ENCODE measurements at regions not wholly inside any gene's neighbourhood (a gene's known extent, or its start where the extent isn't known, plus 50 kb on each side); places are given as distances from the start of the nearest gene placed in this dataset.

DNA sequence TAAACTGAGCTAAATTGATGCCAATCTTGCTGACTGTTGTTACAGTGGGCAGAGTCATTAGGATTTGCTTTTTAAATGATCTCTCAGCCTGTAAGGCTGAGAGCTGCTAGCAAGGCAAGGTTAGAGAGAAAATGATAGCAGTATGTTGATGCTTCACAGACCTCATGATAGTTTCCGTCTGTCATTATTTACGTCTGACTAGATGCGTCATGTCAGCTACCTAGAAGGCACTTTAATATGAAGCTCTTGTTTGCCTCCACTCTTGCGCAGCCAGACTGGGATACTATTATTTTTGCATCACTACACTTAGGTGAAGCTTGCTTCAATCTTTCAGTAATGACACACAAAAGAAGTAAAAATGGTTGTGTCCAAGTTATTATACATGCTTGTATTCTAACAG is 313.8 kb downstream of the LNPK start:
- no peaks in the 10 kb centered on the region for H3K23me2 ChIP-seq (ENCODE audit: low read depth, low read length)
- TF ChIP-seq JUND (IDR thresholded peaks at IDR 0.05; ENCODE audit: low read length) (no peak), HDAC2 (IDR thresholded peaks at IDR 0.05; ENCODE audit: borderline replicate concordance in 1 of 2, low read depth in 2 of 2, low read length in 2 of 2) (no peak), KDM5A (IDR thresholded peaks at IDR 0.05; ENCODE audit: low read length) (no peak), SP2 (IDR thresholded peaks at IDR 0.05; ENCODE audit: low read length) (no peak), TEAD4 (IDR thresholded peaks at IDR 0.05; ENCODE audit: low read depth, low read length) (no peak), KDM1A (IDR thresholded peaks at IDR 0.05; ENCODE audit: borderline replicate concordance, low read length) (no peak), TBP (IDR thresholded peaks at IDR 0.05; ENCODE audit: low read depth, low read length) (no peak), EP300 (IDR thresholded peaks at IDR 0.05; ENCODE audit: borderline replicate concordance in 1 of 2, low read depth in 2 of 2, low read length in 2 of 2) (no peak), PHF8 (conservative IDR thresholded peaks at IDR 0.05; ENCODE audit: low read depth, low read length) (no peak), ASH2L (IDR thresholded peaks at IDR 0.05; ENCODE audit: low read length) (no peak)
- H3K4me1 ChIP-seq (replicated peaks in 1 of 4; ENCODE audit: control insufficient read depth in 3 of 4, insufficient read depth in 4 of 4, low read length in 3 of 4): no peaks in the 10 kb centered on the region
- no peak overlapping the region for H4K8ac ChIP-seq (ENCODE audit: extremely low read depth, insufficient read depth, low read length)
- H3K4ac ChIP-seq (replicated peaks; ENCODE audit: insufficient read length, low read depth, low read length): no peak overlapping the region
- H3K9me3 ChIP-seq (ENCODE audit: insufficient read depth in 2 of 2, low read depth in 1 of 2, low read length in 1 of 2): no peaks in the 10 kb centered on the region
- no peak overlapping the region for H3K4me2 ChIP-seq (ENCODE audit: insufficient read depth in 1 of 2, low read depth in 2 of 2, low read length in 2 of 2)
- no peak overlapping the region for H3K4me3 ChIP-seq (ENCODE audit: extremely low read depth in 1 of 4, insufficient read depth in 2 of 4, low read depth in 3 of 4, low read length in 4 of 4)
- H3K27me3 ChIP-seq (replicated peaks in 1 of 4; ENCODE audit: control insufficient read depth in 3 of 4, extremely low read depth in 1 of 4, insufficient read depth in 3 of 4, low read length in 3 of 4): no peaks in the 10 kb centered on the region
- no peak overlapping the region for H2BK15ac ChIP-seq (ENCODE audit: low read length)
- H4K91ac ChIP-seq (replicated peaks; ENCODE audit: insufficient read length, low read length): no peak overlapping the region
- H3K27ac ChIP-seq (ENCODE audit: low read depth, low read length): no peak overlapping the region
- no peak overlapping the region for H2BK12ac ChIP-seq (ENCODE audit: low read depth, low read length)
- 97% methylated on average over 4 of the region's 4 CpGs; no CpG with 5 or more reads in 1 of the 2 experiments for WGBS, 2 experiments (ENCODE audit: extremely low coverage in 1 of 2, insufficient coverage in 1 of 2, insufficient read length in 1 of 2, insufficient replicate concordance in 2 of 2, low coverage in 1 of 2, low lambda C conversion rate in 2 of 2, missing lambda C conversion rate in 1 of 2)
- H2AFZ ChIP-seq (ENCODE audit: low read length): no peak overlapping the region
- H2BK20ac ChIP-seq (ENCODE audit: low read length): no peak overlapping the region
- no peak overlapping the region for H3K56ac ChIP-seq (replicated peaks; ENCODE audit: insufficient read length, low read depth, low read length)
- CTCF ChIA-PET (ENCODE audit: partially characterized antibody): interaction anchor here (0.6 to 8.1 kb wide), 17 partner anchors 10 to 400 kb away, joined by 3 to 39 read pairs (median 5); no protein-coding TSS in a partner anchor
- H3K23ac ChIP-seq (ENCODE audit: insufficient read length): no peak overlapping the region
- H4K20me1 ChIP-seq (replicated peaks in 1 of 2; ENCODE audit: control insufficient read depth in 1 of 2, insufficient read depth in 2 of 2, low read length in 2 of 2): peaks cover 0 to 1% of the 10 kb centered on the region in 2 experiments
- DNase-seq (ENCODE audit: low read depth in 1 of 2, low spot score in 2 of 2) (no peak), FAIRE-seq (no peak)
- no peaks in the 10 kb centered on the region for H3K36me3 ChIP-seq (ENCODE audit: control insufficient read depth in 2 of 4, insufficient read depth in 4 of 4, low read length in 3 of 4)
- no peak overlapping the region for H3K9ac ChIP-seq (replicated peaks in 1 of 4; ENCODE audit: extremely low read depth in 1 of 4, low read depth in 3 of 4, low read length in 3 of 4)
- POLR2A ChIA-PET (ENCODE audit: partially characterized antibody): no interaction called here
- H2AK5ac ChIP-seq (ENCODE audit: low read depth, low read length): no peak overlapping the region
- H3K14ac ChIP-seq (ENCODE audit: insufficient read length): no peak overlapping the region
- H2BK120ac ChIP-seq (replicated peaks; ENCODE audit: low read depth, low read length): no peak overlapping the region
- H2BK5ac ChIP-seq (ENCODE audit: low read depth, low read length): no peak overlapping the region
- no peaks in the 10 kb centered on the region for H3K79me2 ChIP-seq (ENCODE audit: control insufficient read depth in 1 of 2, insufficient read depth in 2 of 2, low read length in 2 of 2)
- H3K18ac ChIP-seq (ENCODE audit: extremely low read depth, low read length): no peak overlapping the region
- H3K79me1 ChIP-seq (ENCODE audit: low read depth, low read length): no peaks in the 10 kb centered on the region
- H4K5ac ChIP-seq (ENCODE audit: insufficient read length, low read depth, low read length): no peak overlapping the region

All from H1 (cell line).